NCI-H1436 treated with DMSO at 0.1 percent for 48 hours (cell line): ENCODE measurements at regions not wholly inside any gene's neighbourhood (a gene's known extent, or its start where the extent isn't known, plus 50 kb on each side); places are given as distances from the start of the nearest gene placed in this dataset.

Experiments used
- DNase-seq: peaks from one replicate; lab custom pipeline; 2025; lab: John Stamatoyannopoulos, UW

GRCh38 chr2:19300961-19301360 lies 57.5 kb downstream of the OSR1 start:
- no peak for DNase-seq

GRCh38 chr2:19299522-19299921 lies 58.9 kb downstream of the OSR1 start:
- DNase-seq = no peak

- DNase-seq = no peak
Observed at GRCh38 chr2:19299032-19299431, 59.4 kb downstream of the OSR1 start.

GRCh38 chr2:19297716-19298115 lies 60.7 kb downstream of the OSR1 start:
- no peak for DNase-seq

GRCh38 chr2:19295998-19296502 lies 62.4 kb downstream of the OSR1 start:
- no peak for DNase-seq

- DNase-seq = no peak
Observed at GRCh38 chr2:19292007-19292406, 66.4 kb downstream of the OSR1 start.

GRCh38 chr2:19288291-19288690 lies 70.1 kb downstream of the OSR1 start:
- no peak for DNase-seq

GRCh38 chr2:19287324-19287723 lies 71.1 kb downstream of the OSR1 start:
- DNase-seq = no peak

- DNase-seq = no peak
Observed at GRCh38 chr2:19282305-19282704, 76.1 kb downstream of the OSR1 start.

GRCh38 chr2:19274439-19274838 lies 84.0 kb downstream of the OSR1 start:
- DNase-seq = no peak

- DNase-seq = no peak
Observed at GRCh38 chr2:19272941-19273470, 85.4 kb downstream of the OSR1 start.

- no peak for DNase-seq
Observed at GRCh38 chr2:19272039-19272438, 86.4 kb downstream of the OSR1 start.

- no peak for DNase-seq
Observed at GRCh38 chr2:19264852-19265251, 93.6 kb downstream of the OSR1 start.

- DNase-seq = no peak
Observed at GRCh38 chr2:19262150-19262549, 96.3 kb downstream of the OSR1 start.

GRCh38 chr2:19261061-19261460 lies 97.4 kb downstream of the OSR1 start:
- no peak for DNase-seq

GRCh38 chr2:19256121-19256601 lies 102.3 kb downstream of the OSR1 start:
- no peak for DNase-seq

- no peak for DNase-seq
Observed at GRCh38 chr2:19255481-19255880, 102.9 kb downstream of the OSR1 start.

GRCh38 chr2:19251554-19251953 lies 106.9 kb downstream of the OSR1 start:
- no peak for DNase-seq

- DNase-seq = no peak
Observed at GRCh38 chr2:19250906-19251305, 107.5 kb downstream of the OSR1 start.

GRCh38 chr2:19247186-19247585 lies 111.2 kb downstream of the OSR1 start:
- DNase-seq = no peak

- DNase-seq = no peak
Observed at GRCh38 chr2:19246496-19246895, 111.9 kb downstream of the OSR1 start.

GRCh38 chr2:19244460-19245363 lies 113.7 kb downstream of the OSR1 start:
- no peak for DNase-seq

- DNase-seq = no peak
Observed at GRCh38 chr2:19238440-19239060, 119.9 kb downstream of the OSR1 start.
